ENCODE measurements at regions not wholly inside any gene's neighbourhood (a gene's known extent, or its start where the extent isn't known, plus 50 kb on each side); places are given as distances from the start of the nearest gene placed in this dataset.

- H2BK20ac ChIP-seq (ENCODE audit: low read depth, low read length), result no peak overlapping the region
- POLR2A ChIA-PET (ENCODE audit: unreplicated experiment), result no interaction called here
- no peak overlapping the region for H3K18ac ChIP-seq (ENCODE audit: low read depth, low read length)
- H3K9me1 ChIP-seq (ENCODE audit: insufficient read depth, low read length), result no peaks in the 10 kb centered on the region
- H3K9me3 ChIP-seq (ENCODE audit: control insufficient read depth, insufficient read depth, low read length), result no peaks in the 10 kb centered on the region
- WGBS, 2 experiments (ENCODE audit: extremely low coverage in 2 of 2, insufficient read length in 1 of 2), result 60% methylated on average over 1 of the region's 4 CpGs; no CpG with 5 or more reads in 1 of the 2 experiments
- dilution Hi-C loops (cut with HindIII; ENCODE audit: low sequenced_read_pairs, unreplicated experiment) (no loop called here), intact Hi-C loops (cut with micrococcal nuclease) (no loop called here), in situ Hi-C loops (cut with MboI; ENCODE audit: low sequenced_read_pairs) (no loop called here)
- no peaks in the 10 kb centered on the region for H3K27me3 ChIP-seq (ENCODE audit: control insufficient read depth, insufficient read depth, low read length)
- H3K23ac ChIP-seq (ENCODE audit: low read depth, low read length), result no peak overlapping the region
- no peaks in the 10 kb centered on the region for H3K4me1 ChIP-seq (ENCODE audit: control insufficient read depth, insufficient read depth, low read length)
- no peak for TF ChIP-seq MAFK (IDR thresholded peaks at IDR 0.05; ENCODE audit: low read depth, low read length)
- TF ChIP-seq NFE2L2 (IDR thresholded peaks at IDR 0.05; ENCODE audit: low read depth, low read length), result no peak
- H2AFZ ChIP-seq (replicated peaks; ENCODE audit: low read length, poor library complexity), result no peak overlapping the region
- no peak overlapping the region for H3K9ac ChIP-seq (ENCODE audit: low read depth, low read length)
- H3K36me3 ChIP-seq (ENCODE audit: control insufficient read depth, insufficient read depth, low read length), result no peaks in the 10 kb centered on the region
- H3K79me1 ChIP-seq (ENCODE audit: low read depth in 1 of 2, low read length in 2 of 2), result no peaks in the 10 kb centered on the region
- no peak overlapping the region for H2AK9ac ChIP-seq (replicated peaks; ENCODE audit: low read depth, low read length, poor library complexity)
- H4K91ac ChIP-seq (ENCODE audit: insufficient read depth, low read depth, low read length), result no peak overlapping the region
- no peak overlapping the region for H3K27ac ChIP-seq (ENCODE audit: insufficient read depth, low read length)
- DNase-seq, result no peak
- no peak overlapping the region for H2BK15ac ChIP-seq (ENCODE audit: low read depth, low read length)
- no peak overlapping the region for H2BK120ac ChIP-seq (ENCODE audit: low read depth, low read length)
- no peak overlapping the region for H4K5ac ChIP-seq (ENCODE audit: low read depth, low read length)
- no peak overlapping the region for H2BK5ac ChIP-seq (ENCODE audit: low read depth, low read length, poor library complexity, severe bottlenecking)
- no peak for ATAC-seq (ENCODE audit: low read depth)
- no peak overlapping the region for H3K4me2 ChIP-seq (ENCODE audit: low read depth, low read length)
- H2AK5ac ChIP-seq (ENCODE audit: low read depth, low read length), result no peak overlapping the region
- no peaks in the 10 kb centered on the region for H4K20me1 ChIP-seq (ENCODE audit: insufficient read depth, low read length)
- no peak overlapping the region for H3K56ac ChIP-seq (ENCODE audit: extremely low read depth, insufficient read depth, low read length)
- H3K4me3 ChIP-seq (ENCODE audit: insufficient read depth, low read depth, low read length), result no peak overlapping the region
- H3K14ac ChIP-seq (replicated peaks; ENCODE audit: low read depth, low read length), result no peak overlapping the region
- H3K4ac ChIP-seq (ENCODE audit: low read depth, low read length), result no peak overlapping the region
- BruUV-seq (replicated peaks), result no TSS peak
- CTCF ChIA-PET, result no interaction called here
- no peak overlapping the region for H4K8ac ChIP-seq (ENCODE audit: low read depth in 2 of 2, low read length in 2 of 2)
These were observed 442.8 kb upstream of the CHST9 start for GRCh38 chr18:27627927-27628326.
